ENCODE measurements at regions not wholly inside any gene's neighbourhood (a gene's known extent, or its start where the extent isn't known, plus 50 kb on each side); places are given as distances from the start of the nearest gene placed in this dataset.
A peak's percentile ranks its signal among the peaks of the same experiment; 100 is the strongest.
"Not testable (repeated sequence)": the region's sequence is repeated elsewhere in the genome, so short reads cannot be mapped to it uniquely, and the experiment has no call there.

DNA sequence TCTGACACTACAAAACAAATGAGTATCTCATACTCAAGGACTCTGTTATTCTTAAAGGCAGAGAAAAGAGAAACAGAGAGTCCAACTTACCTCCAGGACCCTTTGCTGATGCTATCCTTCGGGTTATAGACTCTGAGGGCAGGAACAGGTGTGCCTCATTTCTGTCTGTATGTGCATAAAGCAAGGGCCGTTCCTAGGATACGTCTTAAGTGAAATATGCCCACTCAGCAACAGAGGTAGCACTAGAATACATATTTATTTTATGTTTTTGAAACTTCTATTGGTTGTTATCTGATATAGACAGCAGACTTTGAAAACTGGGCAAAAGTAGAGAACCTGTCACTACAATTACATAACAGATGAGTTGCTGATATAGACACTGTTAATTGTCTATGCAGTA lies 89.3 kb upstream of the CPNE4 start:
- TF ChIP-seq, protein P1, sequence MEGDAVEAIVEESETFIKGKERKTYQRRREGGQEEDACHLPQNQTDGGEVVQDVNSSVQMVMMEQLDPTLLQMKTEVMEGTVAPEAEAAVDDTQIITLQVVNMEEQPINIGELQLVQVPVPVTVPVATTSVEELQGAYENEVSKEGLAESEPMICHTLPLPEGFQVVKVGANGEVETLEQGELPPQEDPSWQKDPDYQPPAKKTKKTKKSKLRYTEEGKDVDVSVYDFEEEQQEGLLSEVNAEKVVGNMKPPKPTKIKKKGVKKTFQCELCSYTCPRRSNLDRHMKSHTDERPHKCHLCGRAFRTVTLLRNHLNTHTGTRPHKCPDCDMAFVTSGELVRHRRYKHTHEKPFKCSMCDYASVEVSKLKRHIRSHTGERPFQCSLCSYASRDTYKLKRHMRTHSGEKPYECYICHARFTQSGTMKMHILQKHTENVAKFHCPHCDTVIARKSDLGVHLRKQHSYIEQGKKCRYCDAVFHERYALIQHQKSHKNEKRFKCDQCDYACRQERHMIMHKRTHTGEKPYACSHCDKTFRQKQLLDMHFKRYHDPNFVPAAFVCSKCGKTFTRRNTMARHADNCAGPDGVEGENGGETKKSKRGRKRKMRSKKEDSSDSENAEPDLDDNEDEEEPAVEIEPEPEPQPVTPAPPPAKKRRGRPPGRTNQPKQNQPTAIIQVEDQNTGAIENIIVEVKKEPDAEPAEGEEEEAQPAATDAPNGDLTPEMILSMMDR (conservative IDR thresholded peaks at IDR 0.05; ENCODE audit: low read depth), result no peak
- CTCF ChIA-PET, result no interaction called here
- POLR2A ChIA-PET (ENCODE audit: low non-redundant PET), result no interaction called here
- H3K27ac ChIP-seq, result no peak overlapping the region
- no peak for DNase-seq (ENCODE audit: low spot score)

DNA sequence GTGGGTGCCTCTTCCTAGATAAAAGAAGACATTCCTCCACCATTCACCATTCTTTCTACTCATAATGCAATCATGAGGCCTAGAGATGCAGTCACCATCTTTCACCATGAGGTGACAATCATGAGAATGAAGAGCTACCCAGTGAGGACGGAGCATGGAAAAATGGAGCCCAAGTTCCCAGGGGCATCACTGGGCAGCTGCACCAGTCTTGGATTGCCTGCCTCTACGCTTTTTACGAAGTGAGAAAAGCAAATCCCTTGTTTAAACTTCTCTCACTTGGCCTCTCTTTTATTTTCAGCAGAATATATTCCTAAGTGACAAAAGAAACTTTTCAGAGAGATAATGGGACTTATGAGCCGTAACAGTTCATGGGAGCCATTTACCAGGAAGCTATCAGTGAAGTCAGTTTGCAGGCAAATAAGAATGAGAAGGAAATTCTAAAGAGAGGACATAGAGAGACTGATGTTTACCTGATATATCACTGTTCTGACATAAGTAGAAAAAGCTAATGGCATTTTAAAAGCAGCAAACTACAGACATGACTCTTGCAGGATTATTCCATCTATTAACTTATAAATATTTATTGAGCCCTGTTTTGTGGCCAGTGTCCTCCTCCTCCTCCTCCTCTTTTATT lies 90.0 kb upstream of the CPNE4 start:
- ChIA-PET POLR2A (ENCODE audit: low non-redundant PET) (no interaction called here), CTCF (no interaction called here)
- DNase-seq (ENCODE audit: low spot score), result no peak
- H3K27ac ChIP-seq, result no peak overlapping the region
- TF ChIP-seq, protein P1 (conservative IDR thresholded peaks at IDR 0.05; ENCODE audit: low read depth), result no peak

DNA sequence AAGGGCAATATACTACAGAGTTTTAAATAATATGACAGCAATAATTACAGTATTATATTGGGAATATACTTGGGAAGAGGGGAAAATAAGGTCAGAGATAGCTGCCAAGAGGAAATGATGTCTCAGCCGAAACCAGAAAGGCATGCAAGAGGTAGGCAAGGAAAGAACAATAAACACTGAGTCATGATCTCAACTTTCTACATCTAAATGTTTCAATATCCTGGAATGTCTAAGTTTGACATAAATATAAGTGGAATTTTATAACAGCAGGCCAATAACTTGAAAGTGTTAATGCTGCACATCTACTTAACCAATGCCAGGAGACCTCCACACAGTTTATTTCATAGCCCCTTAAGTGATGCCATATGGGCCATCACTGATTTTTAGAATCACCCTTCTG lies 99.8 kb upstream of the CPNE4 start:
- TF ChIP-seq, protein P1 (conservative IDR thresholded peaks at IDR 0.05; ENCODE audit: low read depth), result no peak
- no peak overlapping the region for H3K27ac ChIP-seq
- ChIA-PET POLR2A (ENCODE audit: low non-redundant PET) (no interaction called here), CTCF (no interaction called here)
- DNase-seq (ENCODE audit: low spot score), result peak; percentile 58

DNA sequence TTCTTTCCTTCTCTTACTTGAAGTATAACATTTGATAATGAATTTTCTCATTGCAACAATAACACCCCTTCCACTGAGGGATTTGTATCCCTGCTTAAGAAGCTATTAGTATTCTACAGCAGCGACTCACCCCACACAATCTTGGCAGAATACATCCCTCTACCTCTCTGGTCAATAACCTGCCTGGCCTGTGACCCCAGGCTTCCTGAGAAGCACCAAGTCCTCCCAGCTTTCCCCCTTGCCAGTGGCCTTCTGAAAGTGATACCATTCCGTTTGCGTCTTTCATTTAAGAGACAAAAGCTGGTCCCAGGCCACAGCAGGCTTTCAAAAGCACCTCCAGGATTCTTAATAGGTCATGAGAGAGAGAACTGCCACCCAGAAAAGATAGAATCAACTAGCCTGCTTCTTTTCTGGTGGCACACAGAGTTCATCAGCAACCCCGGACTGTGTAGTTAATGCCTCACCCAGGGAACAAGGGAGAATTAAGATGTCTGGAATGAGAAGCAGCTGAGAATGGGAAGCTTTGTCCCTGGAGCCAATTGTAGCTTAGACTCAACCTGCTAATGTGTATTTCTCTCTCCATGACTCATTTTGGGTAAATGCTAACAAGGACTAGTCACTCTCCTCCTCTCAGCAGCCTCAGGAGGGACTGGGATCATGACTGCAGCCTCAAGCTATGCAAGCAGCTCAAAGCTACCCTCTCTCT lies 101.0 kb upstream of the CPNE4 start:
- CTCF ChIA-PET, result interaction anchor here (0.8 kb wide), 1 partner anchor 101 kb away, joined by 3 read pairs; the partner anchor contains the start of gene CPNE4
- POLR2A ChIA-PET (ENCODE audit: low non-redundant PET), result no interaction called here
- DNase-seq (ENCODE audit: low spot score), result peak; percentile 92
- TF ChIP-seq, protein P1 (conservative IDR thresholded peaks at IDR 0.05; ENCODE audit: low read depth), result no peak
- peak overlapping the region; percentile 79 for H3K27ac ChIP-seq

DNA sequence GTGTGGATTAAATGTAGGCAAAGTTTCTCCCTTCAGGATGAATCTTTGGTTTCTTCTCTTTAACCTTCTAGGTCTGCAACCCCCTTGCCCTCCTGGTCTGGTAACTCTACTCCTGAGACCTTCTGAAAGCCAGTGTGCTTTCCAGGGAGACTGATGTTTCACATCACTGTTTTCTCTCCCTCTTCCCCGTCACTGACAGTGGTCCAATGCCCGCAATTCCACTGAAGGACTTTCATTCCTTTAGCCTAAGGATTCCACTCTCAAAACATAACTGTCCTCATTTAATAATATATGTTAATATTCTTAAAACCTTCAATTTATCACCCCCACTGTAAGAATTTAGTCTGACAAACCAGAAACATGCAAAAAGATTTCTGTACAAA lies 101.5 kb upstream of the CPNE4 start:
- no peak overlapping the region; the same call in 1 of the 2 replicates for H3K27ac ChIP-seq
- CTCF ChIA-PET, result no interaction called here
- POLR2A ChIA-PET (ENCODE audit: low non-redundant PET), result no interaction called here

DNA sequence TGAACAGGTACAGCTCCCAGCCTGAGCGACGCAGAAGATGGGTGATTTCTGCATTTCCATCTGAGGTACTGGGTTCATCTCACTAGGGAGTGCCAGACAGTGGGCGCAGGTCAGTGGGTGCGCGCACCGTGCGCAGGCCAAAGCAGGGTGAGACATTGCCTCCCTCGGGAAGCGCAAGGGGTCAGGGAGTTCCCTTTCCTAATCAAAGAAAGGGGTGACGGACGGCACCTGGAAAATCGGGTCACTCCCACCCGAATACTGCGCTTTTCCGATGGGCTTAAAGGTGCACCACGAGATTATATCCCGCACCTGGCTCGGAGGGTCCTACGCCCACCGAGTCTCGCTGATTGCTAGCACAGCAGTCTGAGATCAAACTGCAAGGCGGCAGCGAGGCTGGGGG lies 102.1 kb upstream of the CPNE4 start:
- DNase-seq (ENCODE audit: low spot score); CTCF ChIA-PET; H3K27ac ChIP-seq; POLR2A ChIA-PET (ENCODE audit: low non-redundant PET): not testable (repeated sequence)

More for the DNA sequence above, 101.5 kb upstream of the CPNE4 start:
- TF ChIP-seq, protein P1 (conservative IDR thresholded peaks at IDR 0.05; ENCODE audit: low read depth), result no peak
- DNase-seq (ENCODE audit: low spot score), result no peak

DNA sequence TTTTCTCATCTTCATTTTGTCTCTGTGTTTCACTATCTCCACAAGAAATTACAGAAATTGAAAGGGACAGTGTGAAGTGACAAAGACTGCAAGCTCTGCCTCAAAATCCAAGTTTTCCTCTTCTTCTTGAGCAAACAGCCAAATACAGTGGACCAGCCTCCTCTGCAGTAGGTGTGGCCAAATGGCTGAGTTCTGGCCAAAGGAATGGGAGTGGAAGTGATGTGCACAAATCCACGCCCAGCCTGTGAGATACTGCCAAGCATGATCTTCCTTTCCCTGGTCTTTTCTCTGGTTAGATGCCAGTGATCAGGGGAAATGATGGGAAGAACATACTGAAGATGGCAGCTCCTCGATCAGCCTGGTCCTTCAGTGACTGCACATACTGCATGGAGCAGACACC lies 111.0 kb upstream of the CPNE4 start:
- no peak overlapping the region for H3K27ac ChIP-seq
- CTCF ChIA-PET, result no interaction called here

More for the DNA sequence above, 111.0 kb upstream of the CPNE4 start:
- TF ChIP-seq, protein P1 (conservative IDR thresholded peaks at IDR 0.05; ENCODE audit: low read depth), result no peak
- no peak for DNase-seq (ENCODE audit: low spot score)
- POLR2A ChIA-PET (ENCODE audit: low non-redundant PET), result no interaction called here

All from RWPE1 (cell line).